Natural killer cell (primary cell): ENCODE measurements at regions not wholly inside any gene's neighbourhood (a gene's known extent, or its start where the extent isn't known, plus 50 kb on each side); places are given as distances from the start of the nearest gene placed in this dataset.

Experiments used
- ATAC-seq, 3 donors: fragments of 150-1000 bp in 2 of 3; fragments of 200-7000 bp in 1 of 3; cut with Tn5 transposase; 1 replicate in 1 of 3; 2 replicates in 2 of 3; pipeline ENCODE4 v1.10.0; 2021; ENCODE audit warnings: mild to moderate bottlenecking in 2 of 3, moderate library complexity in 2 of 3
- DNase-seq, 2 donors: peaks; one replicate each; pipeline versions ENCODE4 v3.0.0 to v3.0.0-alpha.2; 2013 to 2021; ENCODE audit warnings: mixed read lengths in 1 of 2
- H3K27ac ChIP-seq: one replicate; pipeline ENCODE4 v1.5.1; 2013; ENCODE audit warnings: mild to moderate bottlenecking, low read length
- H3K27me3 ChIP-seq: one replicate; pipeline ENCODE4 v1.6.1; 2013; ENCODE audit warnings: low read length; ENCODE audit not compliant: control insufficient read depth, insufficient read depth
- H3K36me3 ChIP-seq: one replicate; pipeline ENCODE4 v1.6.1; 2013; ENCODE audit warnings: low read length; ENCODE audit not compliant: control insufficient read depth, insufficient read depth
- H3K4me1 ChIP-seq: one replicate; pipeline ENCODE4 v1.6.1; 2013; ENCODE audit warnings: low read length; ENCODE audit not compliant: control insufficient read depth, insufficient read depth
- H3K4me3 ChIP-seq: one replicate; pipeline ENCODE4 v1.5.1; 2013; ENCODE audit warnings: low read length
- H3K9me3 ChIP-seq: one replicate; pipeline ENCODE4 v1.6.1; 2013; ENCODE audit warnings: low read length; ENCODE audit not compliant: control insufficient read depth, insufficient read depth
- H3K27ac Mint-ChIP-seq, 2 donors: one replicate each; pipeline ENCODE4 v1.8.0; 2022; ENCODE audit warnings: mild to moderate bottlenecking in 2 of 2, mixed read lengths in 2 of 2, moderate library complexity in 1 of 2
- H3K27me3 Mint-ChIP-seq, 2 donors: one replicate each; pipeline ENCODE4 v1.8.0; 2022; ENCODE audit warnings: low read depth in 2 of 2, mixed read lengths in 2 of 2
- H3K36me3 Mint-ChIP-seq: one replicate; pipeline ENCODE4 v1.8.0; 2022; ENCODE audit warnings: mixed read lengths
- H3K4me1 Mint-ChIP-seq, 2 donors: one replicate each; pipeline ENCODE4 v1.8.0; 2022; ENCODE audit warnings: mixed read lengths in 2 of 2
- H3K4me3 Mint-ChIP-seq: one replicate; pipeline ENCODE4 v1.8.0; 2022; ENCODE audit warnings: mild to moderate bottlenecking, moderate library complexity, mixed read lengths
- H3K9me3 Mint-ChIP-seq, 2 donors: one replicate each; pipeline ENCODE4 v1.8.0; 2022; ENCODE audit warnings: mixed read lengths in 2 of 2
- CTCF ChIP-seq: fragments of 200-600 bp; IDR thresholded peaks from one replicate; pipeline ENCODE4 v1.8.0; 2022; ENCODE audit warnings: antibody characterized with exemption
- WGBS: methylation state at CpG from one replicate; pipeline ENCODE4 v1.1.7; 2013; ENCODE audit warnings: missing lambda C conversion rate; ENCODE audit not compliant: insufficient coverage; 5-methylcytosine and 5-hydroxymethylcytosine counted together
- intact Hi-C: fragments of 100-400 bp; cut with micrococcal nuclease; formaldehyde crosslinking; loops from one replicate; pipeline ENCODE4 v1.14.2; 2022

GRCh38 chr3:145266368-145266767 lies 894.6 kb downstream of the PLOD2 start:
- H3K27me3 ChIP-seq, result no peaks in the 10 kb centered on the region
- H3K27ac ChIP-seq, result no peak overlapping the region
- ATAC-seq, result no peak
- intact Hi-C loops, result no loop called here
- peaks cover 6% of the 10 kb centered on the region for H3K9me3 ChIP-seq
- TF ChIP-seq CTCF, result no peak
- Mint-ChIP-seq H3K27me3 (no peaks in the 10 kb centered on the region), H3K4me3 (no peak overlapping the region), H3K4me1 (no peaks in the 10 kb centered on the region), H3K9me3 (peaks cover 11 to 24% of the 10 kb centered on the region in 2 donors), H3K27ac (no peak overlapping the region), H3K36me3 (no peaks in the 10 kb centered on the region)
- no peaks in the 10 kb centered on the region for H3K36me3 ChIP-seq
- H3K4me1 ChIP-seq, result no peaks in the 10 kb centered on the region
- H3K4me3 ChIP-seq, result no peak overlapping the region
- no peak for DNase-seq
- WGBS, result 58% methylated on average over 4 of the region's 6 CpGs

GRCh38 chr3:145269106-145269505 lies 891.9 kb downstream of the PLOD2 start:
- no peak overlapping the region for H3K4me3 ChIP-seq
- ATAC-seq (no peak), DNase-seq (no peak)
- H3K27ac Mint-ChIP-seq, result no peak overlapping the region
- peaks cover 6% of the 10 kb centered on the region for H3K9me3 ChIP-seq
- intact Hi-C loops, result no loop called here
- no peak overlapping the region for H3K4me3 Mint-ChIP-seq
- no peak for TF ChIP-seq CTCF
- no peaks in the 10 kb centered on the region for H3K27me3 ChIP-seq
- no peaks in the 10 kb centered on the region for H3K36me3 Mint-ChIP-seq
- 94% methylated on average over 3 of the region's 3 CpGs for WGBS
- peaks cover 13 to 29% of the 10 kb centered on the region in 2 donors for H3K9me3 Mint-ChIP-seq
- H3K4me1 Mint-ChIP-seq, result no peaks in the 10 kb centered on the region
- no peaks in the 10 kb centered on the region for H3K4me1 ChIP-seq
- no peak overlapping the region for H3K27ac ChIP-seq
- H3K27me3 Mint-ChIP-seq, result no peaks in the 10 kb centered on the region
- no peaks in the 10 kb centered on the region for H3K36me3 ChIP-seq

GRCh38 chr3:145272684-145273083 lies 888.3 kb downstream of the PLOD2 start:
- Histone ChIP-seq H3K4me3 (no peak overlapping the region), H3K27ac (no peak overlapping the region), H3K9me3 (no peaks in the 10 kb centered on the region), H3K4me1 (no peaks in the 10 kb centered on the region), H3K36me3 (no peaks in the 10 kb centered on the region), H3K27me3 (no peaks in the 10 kb centered on the region)
- H3K9me3 Mint-ChIP-seq, result peaks cover 12 to 22% of the 10 kb centered on the region in 2 donors
- intact Hi-C loops, result no loop called here
- H3K27ac Mint-ChIP-seq, result no peak overlapping the region
- H3K27me3 Mint-ChIP-seq, result no peaks in the 10 kb centered on the region
- no peak overlapping the region for H3K4me3 Mint-ChIP-seq
- 94% methylated on average over 3 of the region's 3 CpGs for WGBS
- ATAC-seq (no peak), DNase-seq (no peak)
- no peaks in the 10 kb centered on the region for H3K4me1 Mint-ChIP-seq
- H3K36me3 Mint-ChIP-seq, result no peaks in the 10 kb centered on the region
- no peak for TF ChIP-seq CTCF

GRCh38 chr3:145282505-145282904 lies 878.5 kb downstream of the PLOD2 start:
- no peaks in the 10 kb centered on the region for H3K4me1 Mint-ChIP-seq
- H3K27me3 Mint-ChIP-seq, result no peaks in the 10 kb centered on the region
- H3K9me3 ChIP-seq, result no peaks in the 10 kb centered on the region
- DNase-seq, result no peak
- peaks cover 14 to 19% of the 10 kb centered on the region in 2 donors for H3K9me3 Mint-ChIP-seq
- intact Hi-C loops, result no loop called here
- no peaks in the 10 kb centered on the region for H3K36me3 ChIP-seq
- no peak overlapping the region for H3K27ac ChIP-seq
- TF ChIP-seq CTCF, result no peak
- no peak overlapping the region for H3K4me3 ChIP-seq
- H3K27me3 ChIP-seq, result no peaks in the 10 kb centered on the region
- WGBS, result 91% methylated on average over 1 of the region's 2 CpGs
- no peaks in the 10 kb centered on the region for H3K36me3 Mint-ChIP-seq
- ATAC-seq, result no peak
- no peaks in the 10 kb centered on the region for H3K4me1 ChIP-seq
- H3K27ac Mint-ChIP-seq, result no peak overlapping the region
- no peak overlapping the region for H3K4me3 Mint-ChIP-seq
